ENCODE measurements at regions not wholly inside any gene's neighbourhood (a gene's known extent, or its start where the extent isn't known, plus 50 kb on each side); places are given as distances from the start of the nearest gene placed in this dataset.

GRCh38 chr13:34046457-34046856 is 228.5 kb downstream of the RFC3 start:
- no peak for DNase-seq

GRCh38 chr13:34048652-34049051 is 230.7 kb downstream of the RFC3 start:
- DNase-seq, result no peak

- no peak for DNase-seq
Measured at GRCh38 chr13:34056733-34057258, 238.8 kb downstream of the RFC3 start.

- no peak for DNase-seq
Measured at GRCh38 chr13:34064456-34065205, 246.7 kb downstream of the RFC3 start.

DNA sequence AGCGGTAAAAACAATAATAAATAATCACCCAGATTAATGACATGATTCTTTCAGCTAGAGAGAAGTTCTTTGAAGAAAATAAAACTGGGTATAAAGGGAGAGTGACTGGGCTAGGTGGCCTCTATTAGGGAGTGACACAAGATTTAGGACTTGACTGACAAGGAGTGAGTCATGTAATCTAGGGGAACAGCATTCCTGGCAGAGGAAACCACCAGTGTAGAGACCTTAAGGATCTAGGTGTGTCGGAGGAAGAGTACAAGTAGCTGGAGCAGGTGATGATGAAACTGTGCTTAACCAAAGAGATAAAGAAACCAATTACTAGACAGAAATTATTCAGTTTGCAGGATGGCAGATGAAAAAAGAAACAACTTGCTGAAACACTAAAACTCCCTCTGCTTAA is 248.0 kb downstream of the RFC3 start:
- DNase-seq, result no peak

DNA sequence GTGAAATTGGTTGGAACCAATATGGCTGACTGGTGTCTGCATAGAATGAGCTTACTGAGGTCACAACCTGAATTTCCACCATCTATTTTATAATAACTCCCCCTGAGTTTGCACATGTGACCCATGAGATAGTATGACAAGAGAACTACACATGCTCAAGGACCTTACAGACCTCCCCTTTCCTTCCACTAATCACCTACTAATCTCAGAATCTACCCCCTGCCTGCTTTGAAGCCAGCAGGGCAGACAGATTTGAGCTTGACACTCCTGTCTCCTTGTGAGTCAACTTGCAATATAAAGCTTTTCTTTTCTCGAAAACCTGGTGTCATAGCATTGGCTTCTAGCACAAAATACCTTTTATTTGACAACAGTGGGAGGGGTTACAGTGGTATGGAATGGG is 248.4 kb downstream of the RFC3 start:
- DNase-seq, result no peak

GRCh38 chr13:34070006-34070405 is 252.1 kb downstream of the RFC3 start:
- DNase-seq, result no peak

DNA sequence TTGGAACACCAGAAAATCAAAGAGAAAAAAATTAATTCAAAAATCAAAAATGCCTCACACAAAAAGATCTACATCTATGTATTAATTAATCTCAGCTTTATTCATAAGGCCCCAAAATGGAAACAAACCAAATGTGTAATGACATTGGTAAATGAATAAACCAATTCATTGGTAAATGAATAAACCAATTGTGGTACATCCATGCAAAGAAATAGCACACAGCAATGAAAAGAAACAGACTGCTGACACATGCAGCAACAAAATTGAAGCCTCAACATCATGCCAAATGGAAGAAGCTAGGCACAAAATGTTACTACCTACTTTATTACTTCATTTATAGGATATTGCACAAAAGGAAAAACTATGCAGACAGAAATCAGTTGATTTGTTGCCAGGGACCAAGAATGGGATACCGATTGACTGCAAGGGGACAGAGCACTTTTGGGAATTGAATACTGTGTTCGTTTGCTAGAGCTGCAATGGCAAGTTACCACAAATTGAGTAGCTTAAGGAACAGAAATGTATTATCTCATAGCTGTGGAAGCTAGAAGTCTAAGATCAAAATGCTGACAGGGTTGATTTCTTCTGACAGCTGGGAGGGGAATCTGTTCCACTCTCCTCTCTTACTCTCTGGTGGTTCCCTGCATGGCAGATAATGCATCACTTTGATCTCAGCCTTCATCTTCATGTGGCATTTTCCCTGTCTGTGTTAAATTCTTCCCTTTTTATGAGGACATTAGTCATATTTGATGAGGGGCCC is 252.8 kb downstream of the RFC3 start:
- DNase-seq, result no peak

- DNase-seq, result no peak
Measured at GRCh38 chr13:34076319-34076718, 258.4 kb downstream of the RFC3 start.

- no peak for DNase-seq
Measured at GRCh38 chr13:34076943-34077703, 259.2 kb downstream of the RFC3 start.

GRCh38 chr13:34078334-34078999 is 260.5 kb downstream of the RFC3 start:
- DNase-seq, result no peak

- DNase-seq, result no peak
Measured at GRCh38 chr13:34085204-34085603, 267.3 kb downstream of the RFC3 start.

- no peak for DNase-seq
Measured at GRCh38 chr13:34086281-34086680, 268.3 kb downstream of the RFC3 start.

- no peak for DNase-seq
Measured at GRCh38 chr13:34087791-34088190, 269.8 kb downstream of the RFC3 start.

GRCh38 chr13:34103854-34104253 is 285.9 kb downstream of the RFC3 start:
- no peak for DNase-seq

- DNase-seq, result no peak
Measured at GRCh38 chr13:34104853-34105252, 286.9 kb downstream of the RFC3 start.

DNA sequence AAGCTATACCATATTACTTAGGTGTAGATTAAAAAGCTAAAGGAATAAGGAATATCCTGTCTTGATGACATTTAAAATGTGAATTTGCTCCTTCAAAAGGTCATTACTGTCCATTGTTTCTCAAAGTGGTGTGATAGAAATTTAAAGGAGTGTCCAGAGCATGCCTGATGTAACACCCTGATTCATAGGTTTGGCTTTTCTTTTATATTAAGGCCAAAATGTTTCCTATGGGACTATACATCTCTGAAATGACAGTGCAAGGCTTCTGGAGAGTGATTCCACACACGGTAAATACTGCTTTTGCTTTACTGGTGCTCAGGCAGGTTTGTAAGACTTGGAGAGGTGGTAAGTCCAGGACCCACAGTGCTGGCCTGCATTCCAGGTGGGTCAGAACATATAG is 289.9 kb downstream of the RFC3 start:
- DNase-seq, result no peak

DNA sequence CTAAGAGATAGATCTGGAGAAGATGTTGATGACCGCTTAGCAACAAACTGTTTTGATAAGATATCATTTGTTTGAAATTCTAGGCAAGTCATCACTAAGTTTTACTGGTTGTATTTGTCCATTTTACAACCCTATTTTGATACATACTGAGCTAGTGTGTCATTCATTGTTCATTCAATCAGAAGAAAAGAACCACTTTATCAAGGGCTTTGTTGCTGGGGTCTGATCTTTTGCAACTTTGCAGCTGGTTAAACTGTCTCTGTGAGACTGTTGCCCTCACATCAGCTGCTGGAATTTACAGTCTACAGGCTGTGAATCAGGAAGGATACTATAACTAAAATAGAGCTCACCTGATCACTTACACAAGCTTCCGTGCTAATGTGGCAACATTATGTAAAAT is 290.5 kb downstream of the RFC3 start:
- no peak for DNase-seq

DNA sequence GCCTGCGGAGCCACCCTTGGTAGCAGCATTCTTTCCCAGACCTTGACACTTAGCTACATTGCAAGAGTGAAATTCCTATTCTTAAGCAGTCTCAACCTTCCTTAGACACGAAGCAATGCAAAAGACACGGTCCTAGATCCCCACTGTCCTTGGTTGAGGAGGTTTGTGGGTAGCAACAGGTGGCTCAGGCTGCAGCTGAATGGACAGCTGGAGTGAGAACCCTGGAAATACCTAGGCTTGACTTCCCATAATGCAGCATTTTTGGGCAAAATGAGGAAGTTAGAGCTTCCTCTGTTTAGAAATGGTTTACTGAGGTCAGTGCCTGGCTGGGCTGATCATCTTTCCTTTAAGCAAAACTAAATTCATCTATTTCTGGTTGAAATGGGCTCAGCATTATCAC is 296.6 kb downstream of the RFC3 start:
- no peak for DNase-seq

DNA sequence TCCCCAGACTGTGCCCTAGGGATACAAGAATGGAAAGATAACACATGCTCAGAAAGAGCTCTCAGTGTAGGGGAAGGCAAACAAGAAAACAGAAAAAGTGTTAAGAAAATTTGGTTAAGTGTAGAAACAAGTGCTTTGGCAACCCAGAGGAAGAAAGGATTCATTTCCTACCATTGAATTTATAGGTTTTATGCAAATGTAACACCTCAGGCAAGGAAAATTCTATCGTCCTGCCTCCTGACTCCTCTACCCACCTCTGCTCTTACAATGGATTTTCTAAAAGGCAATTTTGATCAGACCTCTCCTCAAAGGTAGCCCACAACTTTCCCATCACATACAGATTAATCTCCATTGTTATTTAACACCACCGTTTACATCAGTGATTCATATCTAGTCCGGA is 298.7 kb downstream of the RFC3 start:
- no peak for DNase-seq

GRCh38 chr13:34124666-34125306 is 306.8 kb downstream of the RFC3 start:
- DNase-seq, result no peak

GRCh38 chr13:34127523-34127922 is 309.6 kb downstream of the RFC3 start:
- DNase-seq, result no peak
